ENCODE measurements at regions not wholly inside any gene's neighbourhood (a gene's known extent, or its start where the extent isn't known, plus 50 kb on each side); places are given as distances from the start of the nearest gene placed in this dataset.
"Not testable (repeated sequence)": the region's sequence is repeated elsewhere in the genome, so short reads cannot be mapped to it uniquely, and the experiment has no call there.

- FAIRE-seq (no peak), DNase-seq (ENCODE audit: insufficient read length, low spot score) (no peak)
- TF ChIP-seq CTCF (IDR thresholded peaks at IDR 0.05; ENCODE audit: insufficient read depth, missing control alignments): no peak
These were observed 259.5 kb upstream of the IRS2 start for GRCh38 chr13:110045919-110046318.

GRCh38 chr13:110045202-110045601 lies 258.8 kb upstream of the IRS2 start:
- no peak for DNase-seq (ENCODE audit: insufficient read length, low spot score)
- TF ChIP-seq CTCF (IDR thresholded peaks at IDR 0.05; ENCODE audit: insufficient read depth, missing control alignments): no peak
- FAIRE-seq: no peak

- DNase-seq (ENCODE audit: insufficient read length, low spot score): no peak
- FAIRE-seq: no peak
These were observed 258.2 kb upstream of the IRS2 start for GRCh38 chr13:110044551-110045111.

GRCh38 chr13:110042253-110042950 lies 256.0 kb upstream of the IRS2 start:
- FAIRE-seq (no peak), DNase-seq (ENCODE audit: insufficient read length, low spot score) (no peak)
- TF ChIP-seq CTCF (IDR thresholded peaks at IDR 0.05; ENCODE audit: insufficient read depth, missing control alignments): no peak

More at GRCh38 chr13:110044551-110045111, 258.2 kb upstream of the IRS2 start:
- no peak for TF ChIP-seq CTCF (IDR thresholded peaks at IDR 0.05; ENCODE audit: insufficient read depth, missing control alignments)

- not testable (repeated sequence) for FAIRE-seq
These were observed 255.3 kb upstream of the IRS2 start for GRCh38 chr13:110041638-110042037.

GRCh38 chr13:110037925-110038573 lies 251.7 kb upstream of the IRS2 start:
- TF ChIP-seq CTCF (IDR thresholded peaks at IDR 0.05; ENCODE audit: insufficient read depth, missing control alignments): no peak
- DNase-seq (ENCODE audit: insufficient read length, low spot score): no peak
- FAIRE-seq: no peak

More at GRCh38 chr13:110041638-110042037, 255.3 kb upstream of the IRS2 start:
- not testable (repeated sequence) for DNase-seq (ENCODE audit: insufficient read length, low spot score)

- no peak for TF ChIP-seq CTCF (IDR thresholded peaks at IDR 0.05; ENCODE audit: insufficient read depth, missing control alignments)
- no peak for FAIRE-seq
- DNase-seq (ENCODE audit: insufficient read length, low spot score): no peak
These were observed 249.7 kb upstream of the IRS2 start for GRCh38 chr13:110036060-110036459.
